Activated naive CD4-positive, alpha-beta T cell treated with anti-CD3 and anti-CD28 coated beads, Interleukin-2, amount 50 U/mL, for 72 hours (primary cell): ENCODE measurements at regions not wholly inside any gene's neighbourhood (a gene's known extent, or its start where the extent isn't known, plus 50 kb on each side); places are given as distances from the start of the nearest gene placed in this dataset.

Experiments used
- ATAC-seq, 2 donors: fragments of 150-1000 bp; cut with Tn5 transposase; 2 replicates each; pipeline ENCODE4 v1.10.0; 2021; ENCODE audit warnings: mild to moderate bottlenecking in 2 of 2, moderate library complexity in 2 of 2
- DNase-seq, 2 donors: peaks; one replicate each; pipeline ENCODE4 v3.0.0; 2021 to 2022; ENCODE audit warnings: low spot score in 2 of 2
- H3K27ac Mint-ChIP-seq, 2 donors: one replicate each; pipeline ENCODE4 v1.8.0; 2022; ENCODE audit warnings: mild to moderate bottlenecking in 2 of 2, mixed read lengths in 2 of 2
- H3K36me3 Mint-ChIP-seq, 2 donors: one replicate each; pipeline ENCODE4 v1.8.0; 2022; ENCODE audit warnings: mixed read lengths in 2 of 2
- H3K9me3 Mint-ChIP-seq, 2 donors: one replicate each; pipeline ENCODE4 v1.8.0; 2022; ENCODE audit warnings: mixed read lengths in 2 of 2

- ATAC-seq = peak; percentile 67
- H3K36me3 Mint-ChIP-seq = peaks cover 5 to 23% of the 10 kb centered on the region in 2 donors
- peaks cover 4 to 14% of the 10 kb centered on the region in 2 donors for H3K9me3 Mint-ChIP-seq
- DNase-seq = no peak
- peak overlapping the region; percentile 79 to 97 for H3K27ac Mint-ChIP-seq
Measured at GRCh38 chr3:187975561-187976364, 178.2 kb upstream of the LPP start.

DNA sequence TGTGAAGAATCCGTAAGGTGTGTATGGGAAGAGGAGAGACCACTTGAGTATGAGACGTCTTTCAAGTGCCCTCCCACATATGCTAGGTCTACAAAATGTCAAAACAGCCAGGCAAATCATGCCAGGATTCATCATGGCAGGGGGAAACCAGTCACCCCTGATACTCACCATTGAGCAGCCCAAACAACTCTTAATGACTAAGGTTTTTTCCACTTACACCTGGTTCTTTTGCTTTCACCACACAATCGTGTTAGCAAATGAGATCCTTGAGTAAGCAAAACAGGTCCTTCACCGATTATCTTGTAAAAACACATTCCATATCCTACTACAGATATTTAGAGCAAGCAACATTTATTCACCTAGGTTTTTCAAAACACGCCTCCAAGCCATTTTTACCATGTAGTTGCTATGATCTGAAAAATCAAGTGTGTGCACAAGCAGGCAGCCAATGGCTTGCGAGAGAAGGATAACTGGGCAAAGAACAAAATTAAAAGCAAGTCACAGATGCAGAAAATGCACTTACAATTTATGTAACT is 177.5 kb upstream of the LPP start:
- peaks cover 5 to 23% of the 10 kb centered on the region in 2 donors for H3K36me3 Mint-ChIP-seq
- peaks cover 4 to 14% of the 10 kb centered on the region in 2 donors for H3K9me3 Mint-ChIP-seq
- peak overlapping the region; percentile 79 to 97 for H3K27ac Mint-ChIP-seq
- ATAC-seq = peak; percentile 77 to 80
- DNase-seq = peak in 1 of 2 donors; percentile 46

GRCh38 chr3:187977659-187978058 is 176.3 kb upstream of the LPP start:
- ATAC-seq = no peak
- H3K36me3 Mint-ChIP-seq = peaks cover 5 to 23% of the 10 kb centered on the region in 2 donors
- DNase-seq = no peak
- H3K9me3 Mint-ChIP-seq = peaks cover 4 to 14% of the 10 kb centered on the region in 2 donors
- H3K27ac Mint-ChIP-seq = no peak overlapping the region

DNA sequence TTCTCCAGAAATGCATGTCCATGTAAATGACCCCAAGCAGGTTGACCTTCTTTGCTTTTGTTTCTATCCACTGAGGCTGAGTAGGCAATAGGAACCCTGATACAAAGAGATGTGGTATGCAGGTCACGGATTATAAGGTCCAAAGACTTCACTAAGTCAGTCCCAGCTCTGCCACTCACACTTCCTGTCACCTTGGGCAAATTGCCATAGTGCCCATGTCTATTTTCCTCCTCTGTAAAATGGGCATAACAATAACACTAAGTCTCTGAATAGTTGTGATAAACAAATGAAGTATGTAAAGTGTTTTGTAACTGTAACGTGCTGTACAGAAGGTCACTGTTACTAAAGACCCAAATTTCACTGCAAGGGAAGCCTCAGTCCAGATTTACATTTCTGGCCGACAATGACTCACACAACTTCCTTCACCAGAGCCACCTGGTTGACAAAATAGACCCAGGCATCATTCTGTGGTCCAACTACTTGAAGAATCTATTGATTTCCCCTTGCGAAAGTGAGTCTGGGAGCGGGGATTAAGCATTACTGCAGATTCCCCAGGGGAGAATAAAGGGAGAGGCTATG is 175.4 kb upstream of the LPP start:
- Mint-ChIP-seq H3K36me3 (peaks cover 5 to 23% of the 10 kb centered on the region in 2 donors), H3K27ac (no peak overlapping the region), H3K9me3 (peaks cover 4 to 14% of the 10 kb centered on the region in 2 donors)
- ATAC-seq (no peak), DNase-seq (no peak)

- ATAC-seq = no peak
- peaks cover 4 to 14% of the 10 kb centered on the region in 2 donors for H3K9me3 Mint-ChIP-seq
- H3K36me3 Mint-ChIP-seq = peaks cover 5 to 23% of the 10 kb centered on the region in 2 donors
- H3K27ac Mint-ChIP-seq = no peak overlapping the region
- no peak for DNase-seq
Measured at GRCh38 chr3:187979564-187979963, 174.4 kb upstream of the LPP start.

DNA sequence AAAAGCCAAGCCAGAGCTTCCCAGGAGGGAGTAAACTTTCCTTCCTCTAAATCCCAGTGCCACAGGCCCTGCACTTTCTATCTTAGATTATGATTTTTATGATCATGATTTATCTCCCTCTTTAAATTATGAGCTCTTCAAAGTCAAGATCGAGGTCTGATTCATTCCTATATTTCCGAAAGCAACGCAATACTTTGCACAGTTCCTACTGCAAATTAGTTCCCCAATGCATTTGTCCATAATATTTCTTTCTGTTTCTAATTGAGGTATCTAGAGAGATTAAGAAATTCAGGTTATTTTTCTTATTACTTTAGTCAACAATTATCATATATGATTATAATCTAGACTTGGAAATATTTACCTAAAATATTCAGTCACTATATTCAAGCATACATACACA is 173.1 kb upstream of the LPP start:
- ATAC-seq (no peak), DNase-seq (no peak)
- H3K27ac Mint-ChIP-seq = no peak overlapping the region
- peaks cover 5 to 23% of the 10 kb centered on the region in 2 donors for H3K36me3 Mint-ChIP-seq
- H3K9me3 Mint-ChIP-seq = peaks cover 4 to 17% of the 10 kb centered on the region in 2 donors

- peak in 1 of 2 donors; percentile 52 for ATAC-seq
- DNase-seq = no peak
- Mint-ChIP-seq H3K9me3 (peaks cover 0 to 14% of the 10 kb centered on the region in 2 donors), H3K27ac (no peak overlapping the region), H3K36me3 (peaks cover 0 to 17% of the 10 kb centered on the region in 2 donors)
Measured at GRCh38 chr3:187982142-187982541, 171.8 kb upstream of the LPP start.

GRCh38 chr3:187983484-187984124 is 170.4 kb upstream of the LPP start:
- Mint-ChIP-seq H3K27ac (no peak overlapping the region), H3K9me3 (peaks cover 0 to 11% of the 10 kb centered on the region in 2 donors), H3K36me3 (peaks cover 0 to 10% of the 10 kb centered on the region in 2 donors)
- DNase-seq (no peak), ATAC-seq (no peak)

GRCh38 chr3:187985647-187986046 is 168.3 kb upstream of the LPP start:
- H3K9me3 Mint-ChIP-seq = peaks cover 0 to 9% of the 10 kb centered on the region in 2 donors
- peaks cover 0 to 7% of the 10 kb centered on the region in 2 donors for H3K36me3 Mint-ChIP-seq
- DNase-seq (no peak), ATAC-seq (no peak)
- peak overlapping the region in 1 of 2 donors; percentile 38 for H3K27ac Mint-ChIP-seq

GRCh38 chr3:187986514-187986934 is 167.4 kb upstream of the LPP start:
- Mint-ChIP-seq H3K36me3 (peaks cover 0 to 14% of the 10 kb centered on the region in 2 donors), H3K27ac (peak overlapping the region in 1 of 2 donors; percentile 38), H3K9me3 (peaks cover 0 to 16% of the 10 kb centered on the region in 2 donors)
- ATAC-seq (peak; percentile 88 to 95), DNase-seq (peak in 1 of 2 donors; percentile 68)

GRCh38 chr3:187987187-187987586 is 166.8 kb upstream of the LPP start:
- peak overlapping the region in 1 of 2 donors; percentile 38 for H3K27ac Mint-ChIP-seq
- H3K36me3 Mint-ChIP-seq = peaks cover 0 to 18% of the 10 kb centered on the region in 2 donors
- DNase-seq (no peak), ATAC-seq (no peak)
- peaks cover 0 to 16% of the 10 kb centered on the region in 2 donors for H3K9me3 Mint-ChIP-seq

DNA sequence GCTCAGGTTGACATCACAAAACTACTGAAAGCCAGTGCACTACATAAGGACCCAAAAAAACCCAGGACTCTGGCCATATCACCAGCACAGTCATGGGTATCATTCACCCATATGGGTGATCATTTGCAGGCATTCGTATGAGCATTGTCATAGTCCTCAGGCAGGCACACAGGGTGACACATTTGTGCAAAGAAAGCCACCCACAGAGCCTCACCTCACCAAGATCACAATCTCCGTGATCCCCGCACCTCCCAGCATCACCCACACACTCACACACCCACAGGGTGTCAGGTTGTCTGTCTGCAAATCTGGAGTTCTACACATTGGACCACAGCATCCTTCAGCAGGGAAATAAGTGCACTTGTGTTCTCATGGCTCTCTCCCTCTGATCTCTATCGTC is 166.0 kb upstream of the LPP start:
- peaks cover under 1 to 17% of the 10 kb centered on the region in 2 donors for H3K9me3 Mint-ChIP-seq
- ATAC-seq (peak; percentile 46 to 71), DNase-seq (no peak)
- H3K36me3 Mint-ChIP-seq = peaks cover 0 to 25% of the 10 kb centered on the region in 2 donors
- no peak overlapping the region for H3K27ac Mint-ChIP-seq

- ATAC-seq = no peak
- Mint-ChIP-seq H3K36me3 (peaks cover 0 to 29% of the 10 kb centered on the region in 2 donors), H3K9me3 (peaks cover 3 to 21% of the 10 kb centered on the region in 2 donors), H3K27ac (no peak overlapping the region)
- DNase-seq = no peak
Measured at GRCh38 chr3:187989575-187990153, 164.3 kb upstream of the LPP start.

GRCh38 chr3:187992609-187993008 is 161.3 kb upstream of the LPP start:
- ATAC-seq = no peak
- no peak for DNase-seq
- Mint-ChIP-seq H3K27ac (no peak overlapping the region), H3K36me3 (peaks cover 0 to 23% of the 10 kb centered on the region in 2 donors), H3K9me3 (peaks cover 3 to 13% of the 10 kb centered on the region in 2 donors)

DNA sequence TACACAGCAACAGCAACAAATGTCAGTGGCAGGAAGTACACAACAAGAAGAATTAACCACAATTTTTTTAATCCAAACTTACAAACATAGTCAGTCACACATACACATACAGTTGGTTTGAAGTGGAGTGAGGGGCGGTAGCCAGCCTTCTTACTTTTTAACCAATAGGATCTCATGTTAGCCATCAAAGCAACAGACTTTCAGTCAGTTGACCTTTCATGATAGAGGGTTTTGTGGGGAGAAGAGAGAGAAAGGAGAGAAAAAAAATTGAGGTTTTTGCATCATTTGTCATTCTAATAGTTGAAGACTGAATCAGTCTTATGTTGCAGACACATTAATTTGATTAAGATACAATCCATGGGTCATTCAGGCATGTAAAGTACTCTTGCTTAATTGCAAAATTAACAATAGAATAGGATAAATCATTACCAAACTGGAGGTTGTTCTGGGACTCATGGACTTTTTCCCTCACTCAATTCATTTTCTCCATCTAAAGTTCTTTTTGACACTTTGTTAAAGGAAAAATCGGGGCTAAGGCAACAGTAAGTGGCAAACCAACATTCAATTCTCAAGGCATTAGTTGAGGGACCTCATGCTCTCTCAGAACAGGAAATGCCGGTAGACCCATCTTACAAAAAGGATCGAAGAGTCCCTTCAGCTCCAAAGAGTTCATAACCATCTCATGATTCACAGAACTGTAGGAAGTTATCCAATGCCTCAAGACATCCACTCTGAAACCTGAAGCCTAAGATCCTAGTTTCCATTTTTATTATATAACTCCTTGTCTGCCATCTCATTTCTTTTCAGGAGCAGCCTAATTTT is 159.5 kb upstream of the LPP start:
- Mint-ChIP-seq H3K9me3 (peaks cover 3 to 13% of the 10 kb centered on the region in 2 donors), H3K36me3 (peaks cover 0 to 22% of the 10 kb centered on the region in 2 donors), H3K27ac (peak overlapping the region in 1 of 2 donors; percentile 4)
- DNase-seq = no peak
- ATAC-seq = peak; percentile 89 to 93

DNA sequence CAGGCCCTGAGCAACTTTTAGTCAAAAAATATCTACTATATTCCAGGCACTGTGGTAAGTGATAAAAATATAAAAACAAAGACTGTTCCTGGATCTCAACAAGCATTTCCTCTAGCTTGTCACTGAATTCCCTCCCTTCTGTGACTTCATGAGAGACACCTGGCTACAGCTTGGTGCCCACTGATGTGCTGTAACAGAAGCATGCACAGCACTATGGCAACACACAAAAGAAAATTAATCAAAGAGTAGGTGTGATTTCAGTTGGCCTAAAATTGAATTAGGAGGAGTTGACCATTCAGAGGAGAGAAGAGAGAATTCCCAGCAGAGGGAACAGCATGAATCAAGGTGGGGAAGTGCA is 158.9 kb upstream of the LPP start:
- no peak overlapping the region for H3K27ac Mint-ChIP-seq
- DNase-seq (no peak), ATAC-seq (no peak)
- peaks cover 0 to 25% of the 10 kb centered on the region in 2 donors for H3K36me3 Mint-ChIP-seq
- H3K9me3 Mint-ChIP-seq = peaks cover 3 to 15% of the 10 kb centered on the region in 2 donors
